Subcutaneous abdominal adipose tissue (tissue), 5 donors: ENCODE measurements at regions not wholly inside any gene's neighbourhood (a gene's known extent, or its start where the extent isn't known, plus 50 kb on each side); places are given as distances from the start of the nearest gene placed in this dataset.

Experiments used
- H3K27ac ChIP-seq: one replicate; pipeline ENCODE4 v1.7.0; 2013; ENCODE audit warnings: low read depth, mild to moderate bottlenecking, inconsistent platforms, low read length, moderate library complexity
- H3K27me3 ChIP-seq, 5 donors: one replicate each; pipeline ENCODE4 v1.7.0; 2013; ENCODE audit warnings: low read length in 5 of 5, inconsistent platforms in 1 of 5; ENCODE audit not compliant: control insufficient read depth in 5 of 5, insufficient read depth in 4 of 5
- H3K36me3 ChIP-seq, 5 donors: one replicate each; pipeline ENCODE4 v1.7.0; 2013; ENCODE audit warnings: low read length in 5 of 5; ENCODE audit not compliant: control insufficient read depth in 5 of 5, insufficient read depth in 5 of 5
- H3K4me1 ChIP-seq, 5 donors: one replicate each; pipeline ENCODE4 v1.7.0; 2013; ENCODE audit warnings: low read length in 5 of 5, mild to moderate bottlenecking in 3 of 5, moderate library complexity in 1 of 5; ENCODE audit not compliant: control insufficient read depth in 5 of 5, insufficient read depth in 5 of 5
- H3K4me3 ChIP-seq, 5 donors: one replicate each; pipeline ENCODE4 v1.7.0; 2013; ENCODE audit warnings: low read length in 5 of 5, low read depth in 1 of 5
- H3K9ac ChIP-seq, 5 donors: one replicate each; pipeline ENCODE4 v1.7.0; 2013; ENCODE audit warnings: low read length in 5 of 5, mild to moderate bottlenecking in 4 of 5, moderate library complexity in 3 of 5
- H3K9me3 ChIP-seq, 5 donors: one replicate each; pipeline ENCODE4 v1.7.0; 2013; ENCODE audit warnings: low read length in 5 of 5; ENCODE audit not compliant: control insufficient read depth in 5 of 5
- donor health status: healthy.
- donor health status: healthy.
- donor health status: healthy.
- donor health status: healthy.
- donor health status: healthy.

DNA sequence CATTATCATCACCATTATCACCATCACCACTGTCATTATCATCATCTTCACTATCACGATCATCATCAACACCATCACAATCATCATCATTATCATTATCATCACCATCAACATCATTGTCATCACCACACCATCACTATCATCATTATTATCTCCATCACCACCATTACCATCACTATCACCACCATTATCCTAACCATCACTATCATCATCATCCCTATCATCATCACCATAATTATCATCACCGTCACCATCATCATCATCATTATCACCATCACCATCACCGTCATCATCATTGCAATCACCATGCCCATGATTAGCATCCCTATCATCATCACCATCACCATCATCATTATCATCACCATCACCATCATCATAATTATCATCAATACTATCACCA is 311.9 kb downstream of the IRX2 start:
- Histone ChIP-seq H3K27me3 (no peaks in the 10 kb centered on the region), H3K27ac (no peak overlapping the region), H3K4me3 (no peak overlapping the region), H3K9me3 (no peaks in the 10 kb centered on the region), H3K9ac (no peak overlapping the region), H3K36me3 (no peaks in the 10 kb centered on the region), H3K4me1 (peaks cover 0 to 10% (median 0%) of the 10 kb centered on the region in 5 donors)

DNA sequence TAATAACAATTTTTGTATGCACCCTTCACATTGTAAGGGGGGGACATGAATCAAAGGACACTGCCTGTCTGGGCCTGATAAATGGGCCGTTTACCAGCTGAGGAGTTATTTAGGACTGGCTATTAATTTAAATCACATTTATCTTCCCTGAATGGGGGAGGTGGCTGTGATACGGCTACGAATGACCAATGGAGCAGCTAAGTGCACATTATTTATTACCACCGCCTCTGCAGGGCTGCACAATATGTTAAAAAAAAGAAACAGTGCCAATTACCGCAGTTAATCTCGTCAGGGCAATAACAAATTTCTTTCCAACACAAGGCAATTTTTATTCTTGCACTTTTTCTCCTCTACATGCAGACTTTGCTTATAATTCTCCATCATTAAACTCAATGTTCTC is 318.4 kb downstream of the IRX2 start:
- no peak overlapping the region for H3K27ac ChIP-seq
- no peak overlapping the region for H3K4me3 ChIP-seq
- no peak overlapping the region for H3K9ac ChIP-seq

GRCh38 chr5:2432076-2432920 is 319.2 kb downstream of the IRX2 start:
- H3K9me3 ChIP-seq = no peaks in the 10 kb centered on the region
- peaks cover 0 to 5% (median 0%) of the 10 kb centered on the region in 5 donors for H3K27me3 ChIP-seq
- no peak overlapping the region for H3K27ac ChIP-seq
- no peak overlapping the region for H3K4me3 ChIP-seq
- H3K4me1 ChIP-seq = no peaks in the 10 kb centered on the region
- H3K9ac ChIP-seq = no peak overlapping the region
- H3K36me3 ChIP-seq = no peaks in the 10 kb centered on the region

More for the DNA sequence above, 318.4 kb downstream of the IRX2 start:
- no peaks in the 10 kb centered on the region for H3K36me3 ChIP-seq
- peaks cover 0 to 5% (median 0%) of the 10 kb centered on the region in 5 donors for H3K27me3 ChIP-seq
- no peaks in the 10 kb centered on the region for H3K9me3 ChIP-seq
- no peaks in the 10 kb centered on the region for H3K4me1 ChIP-seq

- Histone ChIP-seq H3K9ac (no peak overlapping the region), H3K4me1 (no peaks in the 10 kb centered on the region), H3K4me3 (no peak overlapping the region), H3K27ac (no peak overlapping the region), H3K9me3 (peaks cover 0 to 7% (median 4%) of the 10 kb centered on the region in 5 donors), H3K36me3 (no peaks in the 10 kb centered on the region), H3K27me3 (peaks cover 0 to 5% (median 0%) of the 10 kb centered on the region in 5 donors)
Measured at GRCh38 chr5:2430606-2431005, 320.9 kb downstream of the IRX2 start.

- Histone ChIP-seq H3K27ac (no peak overlapping the region), H3K9ac (no peak overlapping the region), H3K4me3 (no peak overlapping the region), H3K36me3 (no peaks in the 10 kb centered on the region), H3K4me1 (no peaks in the 10 kb centered on the region), H3K9me3 (peaks cover 3 to 21% (median 11%) of the 10 kb centered on the region in 5 donors), H3K27me3 (peaks cover 0 to 5% (median 0%) of the 10 kb centered on the region in 5 donors)
Measured at GRCh38 chr5:2427983-2428382, 323.5 kb downstream of the IRX2 start.

DNA sequence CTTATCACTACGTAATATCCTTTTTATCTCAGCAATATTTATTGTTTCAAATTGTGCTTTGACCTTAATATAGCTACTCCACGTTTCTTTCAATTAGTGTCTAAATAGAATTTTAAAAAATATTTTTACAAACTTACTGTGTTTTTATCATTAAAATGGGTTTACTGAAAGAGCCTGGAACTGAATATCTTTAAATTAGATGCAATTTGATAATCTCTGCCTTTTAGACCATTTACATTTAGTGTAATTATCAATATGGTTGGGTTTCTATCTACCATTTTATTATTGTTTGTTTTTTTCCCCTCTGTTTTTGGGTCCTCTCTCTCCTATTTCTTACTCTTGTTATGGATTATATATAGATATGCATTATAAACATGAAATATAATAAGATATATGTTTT is 327.8 kb downstream of the IRX2 start:
- Histone ChIP-seq H3K4me1 (no peaks in the 10 kb centered on the region), H3K9ac (no peak overlapping the region), H3K4me3 (no peak overlapping the region), H3K27ac (no peak overlapping the region), H3K9me3 (peaks cover 7 to 35% (median 21%) of the 10 kb centered on the region in 5 donors), H3K27me3 (no peaks in the 10 kb centered on the region), H3K36me3 (no peaks in the 10 kb centered on the region)

DNA sequence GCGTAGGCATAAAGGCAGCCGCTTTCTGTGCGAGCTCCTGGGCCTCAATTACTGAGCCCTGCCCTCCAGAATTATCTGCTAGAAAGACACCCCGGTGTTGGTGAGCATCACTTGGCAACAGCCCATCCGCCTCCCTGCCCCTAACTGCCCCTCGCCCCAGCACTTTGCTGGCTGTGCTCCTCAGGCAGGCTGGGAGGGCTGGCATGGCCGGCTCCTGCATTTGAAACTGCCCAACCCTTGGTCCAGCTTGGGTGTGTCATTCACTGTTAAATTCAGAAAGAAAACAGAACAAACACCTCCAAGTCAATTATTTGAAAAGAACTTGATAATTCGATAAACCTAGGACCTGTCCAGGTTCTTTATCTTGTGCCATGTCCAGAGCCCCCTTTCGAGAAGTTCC is 334.2 kb downstream of the IRX2 start:
- Histone ChIP-seq H3K36me3 (no peaks in the 10 kb centered on the region), H3K4me3 (no peak overlapping the region), H3K9me3 (peaks cover 4 to 26% (median 12%) of the 10 kb centered on the region in 5 donors)

DNA sequence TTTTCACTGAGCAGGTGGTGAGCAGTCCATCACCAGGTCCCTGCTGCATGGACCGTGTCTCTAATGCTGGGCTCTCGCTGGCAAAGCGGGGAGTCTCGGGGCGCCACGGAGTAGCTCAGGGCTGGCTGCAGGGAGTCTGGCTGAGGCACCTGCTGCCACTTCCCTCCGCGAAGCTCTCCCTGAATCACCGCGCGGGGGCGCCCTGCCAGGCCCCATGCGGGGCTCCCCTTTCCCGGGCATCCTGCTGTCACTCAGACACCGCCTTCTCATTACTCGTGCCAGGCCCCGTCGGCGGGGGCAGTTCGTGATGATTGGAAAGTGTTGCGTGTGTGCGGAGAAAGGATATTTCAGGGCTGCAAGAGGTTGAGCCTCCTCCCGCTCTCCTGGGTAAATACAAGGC is 335.8 kb downstream of the IRX2 start:
- H3K4me3 ChIP-seq = no peak overlapping the region
- H3K9me3 ChIP-seq = peaks cover 0 to 13% (median 10%) of the 10 kb centered on the region in 5 donors
- no peaks in the 10 kb centered on the region for H3K27me3 ChIP-seq
- no peak overlapping the region for H3K27ac ChIP-seq
- no peaks in the 10 kb centered on the region for H3K36me3 ChIP-seq
- no peaks in the 10 kb centered on the region for H3K4me1 ChIP-seq
- H3K9ac ChIP-seq = no peak overlapping the region

More for the DNA sequence above, 334.2 kb downstream of the IRX2 start:
- Histone ChIP-seq H3K27me3 (no peaks in the 10 kb centered on the region), H3K27ac (no peak overlapping the region), H3K9ac (no peak overlapping the region), H3K4me1 (no peaks in the 10 kb centered on the region)

GRCh38 chr5:2410451-2410850 is 341.0 kb downstream of the IRX2 start:
- H3K36me3 ChIP-seq = no peaks in the 10 kb centered on the region
- peaks cover 0 to 2% (median 0%) of the 10 kb centered on the region in 5 donors for H3K9me3 ChIP-seq
- H3K9ac ChIP-seq = no peak overlapping the region
- H3K27me3 ChIP-seq = no peaks in the 10 kb centered on the region
- H3K4me1 ChIP-seq = no peaks in the 10 kb centered on the region
- no peak overlapping the region for H3K4me3 ChIP-seq
- no peak overlapping the region for H3K27ac ChIP-seq

- Histone ChIP-seq H3K27me3 (no peaks in the 10 kb centered on the region), H3K9ac (no peak overlapping the region), H3K9me3 (no peaks in the 10 kb centered on the region), H3K4me3 (no peak overlapping the region), H3K36me3 (no peaks in the 10 kb centered on the region), H3K27ac (no peak overlapping the region), H3K4me1 (no peaks in the 10 kb centered on the region)
Measured at GRCh38 chr5:2403296-2403695, 348.2 kb downstream of the IRX2 start.
